Spleen (tissue), 11 donors: ENCODE measurements at regions not wholly inside any gene's neighbourhood (a gene's known extent, or its start where the extent isn't known, plus 50 kb on each side); places are given as distances from the start of the nearest gene placed in this dataset.

ENCODE experiments used
- DNase-seq: peaks from one replicate; pipeline ENCODE4 v3.0.0-alpha.2; 2020
- H3K27ac ChIP-seq, 8 donors: fragments of 200-600 bp; sonication (generic) in 7 of 8; 1 replicate in 4 of 8; 2 replicates in 4 of 8; pipeline versions ENCODE4 v1.5.0 to v1.8.0; 2016 to 2021; ENCODE audit warnings: inconsistent platforms in 4 of 8, mild to moderate bottlenecking in 4 of 8, moderate library complexity in 1 of 8
- H3K27me3 ChIP-seq, 7 donors: fragments of 200-600 bp; sonication (generic) in 6 of 7; replicated peaks in 1 of 7; 1 replicate in 4 of 7; 2 replicates in 3 of 7; pipeline versions ENCODE4 v1.5.0 to v1.8.0; 2016 to 2021; ENCODE audit warnings: inconsistent platforms in 3 of 7, mild to moderate bottlenecking in 1 of 7
- H3K36me3 ChIP-seq, 6 donors: fragments of 200-600 bp; sonication (generic) in 5 of 6; 1 replicate in 4 of 6; 2 replicates in 2 of 6; pipeline versions ENCODE4 v1.5.0 to v1.8.0; 2016 to 2021; ENCODE audit warnings: inconsistent platforms in 2 of 6
- H3K4me1 ChIP-seq, 6 donors: fragments of 200-600 bp; sonication (generic) in 5 of 6; 1 replicate in 3 of 6; 2 replicates in 3 of 6; pipeline versions ENCODE4 v1.5.0 to v1.8.0; 2016 to 2021; ENCODE audit warnings: inconsistent platforms in 3 of 6
- H3K4me3 ChIP-seq, 8 donors: fragments of 200-600 bp; sonication (generic) in 7 of 8; 1 replicate in 4 of 8; 2 replicates in 4 of 8; pipeline versions ENCODE4 v1.5.0 to v1.8.0; 2016 to 2021; ENCODE audit warnings: inconsistent platforms in 4 of 8, mild to moderate bottlenecking in 4 of 8, moderate library complexity in 2 of 8
- H3K9me3 ChIP-seq, 8 donors: fragments of 200-600 bp; sonication (generic) in 7 of 8; 1 replicate in 4 of 8; 2 replicates in 4 of 8; pipeline versions ENCODE4 v1.5.0 to v1.8.0; 2016 to 2021; ENCODE audit warnings: inconsistent platforms in 4 of 8
- POLR2A ChIP-seq, 3 donors: fragments of 450-650 bp; IDR thresholded peaks; one replicate each; pipeline ENCODE4 v1.5.1; 2017; ENCODE audit warnings: antibody characterized with exemption in 3 of 3, mild to moderate bottlenecking in 1 of 3
- POLR2AphosphoS5 ChIP-seq, 3 donors: sonication (generic); formaldehyde crosslinking; IDR thresholded peaks; one replicate each; pipeline ENCODE4 v1.5.1; 2017; ENCODE audit warnings: antibody characterized with exemption in 3 of 3
- WGBS, 5 donors: extraction: QIAGEN DNeasy Blood & Tissue Kit in 3 of 5; methylation state at CpG; one replicate each; pipeline versions ENCODE4 v1.1.5 to v1.1.7; 2013 to 2018; 5-methylcytosine and 5-hydroxymethylcytosine counted together
- intact Hi-C: fragments of 100-400 bp; cut with DNase I; formaldehyde crosslinking; loops from one replicate; pipeline ENCODE4 v1.15.0; 2023; ENCODE audit warnings: low total_unique reads
- TF ChIP-seq, protein P1 (sequence below), 11 experiments: fragments of 200-600 bp in 7 of 11; fragments of 450-650 bp in 4 of 11; sonication (generic) in 4 of 11; IDR thresholded peaks in 8 of 11; conservative IDR thresholded peaks in 3 of 11; 1 replicate in 7 of 11; 2 replicates in 4 of 11; pipeline versions ENCODE4 v1.4.0 to v1.8.0; 2016 to 2021; ENCODE audit warnings: antibody characterized with exemption in 11 of 11, inconsistent platforms in 4 of 11, mild to moderate bottlenecking in 1 of 11
- donor health status: healthy with polysubstance abuse.
- donor health status: DM: no; HTN: no; CAD: no; lungs with moderate emphysema.
- donor health status: DM: no; HTN: no; CAD: no.
- donor health status: Bipolar disorder and iron deficiency.
- donor health status: healthy.
- donor health status: DM: no; HTN: no; CAD: no.
- donor health status: DM: yes; HTN: yes; CAD: no.

DNA sequence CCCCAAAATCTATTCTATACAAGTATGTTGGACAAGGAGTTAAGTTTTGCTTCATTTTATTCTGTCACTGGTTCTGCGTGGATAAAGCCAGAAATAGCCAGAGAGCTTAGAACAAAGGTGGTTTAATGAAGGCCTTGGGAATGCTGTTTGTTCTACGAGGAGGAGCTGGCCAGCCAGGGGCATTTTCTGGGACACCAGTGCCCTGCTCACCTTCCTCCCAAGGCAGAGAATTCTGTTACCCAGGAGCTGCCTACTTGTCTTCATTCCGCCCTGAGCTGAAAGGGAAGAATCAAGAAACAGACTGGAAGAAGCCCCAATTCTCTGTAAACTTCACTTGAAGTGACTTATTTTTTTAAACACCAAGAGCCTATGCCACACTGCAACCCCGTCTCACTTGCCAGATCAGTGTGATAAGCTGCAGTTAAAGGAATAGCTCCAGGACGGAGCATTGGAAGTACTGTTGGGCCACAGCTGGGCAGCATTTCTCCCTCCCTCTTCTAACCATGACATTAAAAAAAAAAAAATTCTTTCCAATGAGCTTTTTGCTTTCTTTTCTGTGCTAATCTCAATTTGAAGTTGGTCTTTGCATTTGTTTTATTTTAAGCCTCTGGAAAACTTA is 149.8 kb upstream of the DYNLRB2 start:
- H3K27me3 ChIP-seq: peaks cover 0 to 10% (median 0%) of the 10 kb centered on the region in 7 donors

DNA sequence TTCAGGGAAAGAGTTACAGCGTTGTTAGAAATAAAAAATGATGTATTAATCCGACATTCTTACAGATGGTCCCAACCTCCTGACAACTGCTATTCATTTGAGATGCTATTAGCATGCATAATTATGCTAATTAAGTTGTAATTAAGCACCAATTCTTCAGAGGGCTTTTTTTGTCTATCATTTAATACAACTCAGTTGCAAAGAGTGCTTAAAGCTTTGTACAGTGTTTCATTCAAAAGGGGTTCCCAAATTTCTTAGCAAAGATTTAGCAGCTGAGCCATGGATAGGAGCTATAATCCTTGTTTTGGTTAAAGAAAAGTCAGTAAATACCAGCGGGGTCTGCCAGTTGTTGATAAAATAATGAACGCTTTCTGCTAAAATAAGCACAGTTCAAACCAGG is 150.7 kb upstream of the DYNLRB2 start:
- Histone ChIP-seq H3K27ac (no peak overlapping the region), H3K27me3 (peaks cover 0 to 10% (median 0%) of the 10 kb centered on the region in 7 donors), H3K4me3 (no peak overlapping the region), H3K36me3 (no peaks in the 10 kb centered on the region), H3K4me1 (no peaks in the 10 kb centered on the region), H3K9me3 (peaks cover 0 to 14% (median 12%) of the 10 kb centered on the region in 8 donors)
- DNase-seq: no peak
- no peak for TF ChIP-seq POLR2AphosphoS5 (IDR thresholded peaks at IDR 0.05)
- no peak for TF ChIP-seq POLR2A (IDR thresholded peaks at IDR 0.05)
- TF ChIP-seq, protein P1, sequence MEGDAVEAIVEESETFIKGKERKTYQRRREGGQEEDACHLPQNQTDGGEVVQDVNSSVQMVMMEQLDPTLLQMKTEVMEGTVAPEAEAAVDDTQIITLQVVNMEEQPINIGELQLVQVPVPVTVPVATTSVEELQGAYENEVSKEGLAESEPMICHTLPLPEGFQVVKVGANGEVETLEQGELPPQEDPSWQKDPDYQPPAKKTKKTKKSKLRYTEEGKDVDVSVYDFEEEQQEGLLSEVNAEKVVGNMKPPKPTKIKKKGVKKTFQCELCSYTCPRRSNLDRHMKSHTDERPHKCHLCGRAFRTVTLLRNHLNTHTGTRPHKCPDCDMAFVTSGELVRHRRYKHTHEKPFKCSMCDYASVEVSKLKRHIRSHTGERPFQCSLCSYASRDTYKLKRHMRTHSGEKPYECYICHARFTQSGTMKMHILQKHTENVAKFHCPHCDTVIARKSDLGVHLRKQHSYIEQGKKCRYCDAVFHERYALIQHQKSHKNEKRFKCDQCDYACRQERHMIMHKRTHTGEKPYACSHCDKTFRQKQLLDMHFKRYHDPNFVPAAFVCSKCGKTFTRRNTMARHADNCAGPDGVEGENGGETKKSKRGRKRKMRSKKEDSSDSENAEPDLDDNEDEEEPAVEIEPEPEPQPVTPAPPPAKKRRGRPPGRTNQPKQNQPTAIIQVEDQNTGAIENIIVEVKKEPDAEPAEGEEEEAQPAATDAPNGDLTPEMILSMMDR (IDR thresholded peaks at IDR 0.05 in 8 of 11, conservative IDR thresholded peaks at IDR 0.05 in 3 of 11): no peak
- intact Hi-C loops: no loop called here
- WGBS, 5 donors: 87 to 93% (median 92%) methylated on average over 4 of the region's 4 CpGs

More for the DNA sequence above, 149.8 kb upstream of the DYNLRB2 start:
- 64 to 82% (median 72%) methylated on average over 5 of the region's 5 CpGs for WGBS, 5 donors
- H3K27ac ChIP-seq: no peak overlapping the region
- no peaks in the 10 kb centered on the region for H3K36me3 ChIP-seq
- no peak for DNase-seq
- no peak overlapping the region for H3K4me3 ChIP-seq
- peaks cover 0 to 21% (median 15%) of the 10 kb centered on the region in 8 donors for H3K9me3 ChIP-seq
- intact Hi-C loops: no loop called here
- TF ChIP-seq POLR2A (IDR thresholded peaks at IDR 0.05) (no peak), POLR2AphosphoS5 (IDR thresholded peaks at IDR 0.05) (no peak)
- TF ChIP-seq, protein P1 (IDR thresholded peaks at IDR 0.05 in 8 of 11, conservative IDR thresholded peaks at IDR 0.05 in 3 of 11): no peak
- no peaks in the 10 kb centered on the region for H3K4me1 ChIP-seq

DNA sequence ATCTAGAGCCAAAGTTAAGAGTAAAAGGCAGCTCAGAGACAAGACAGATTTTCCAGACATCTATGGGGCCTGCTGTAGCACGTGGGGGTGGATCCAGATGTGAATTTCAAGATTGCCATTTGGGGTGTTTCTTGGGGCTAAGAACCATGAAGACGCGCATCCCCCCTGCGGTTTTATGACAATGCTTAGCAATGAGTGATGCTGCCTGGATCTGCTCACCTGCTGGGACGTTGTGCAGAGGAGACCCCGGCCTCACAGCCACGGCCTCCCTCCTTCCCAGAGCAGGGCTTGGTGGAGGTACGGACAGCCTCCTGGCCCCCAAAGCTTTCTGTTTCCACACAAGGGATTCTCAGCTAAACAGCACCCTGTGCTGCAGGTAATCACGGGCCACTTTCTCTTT is 151.5 kb upstream of the DYNLRB2 start:
- H3K4me3 ChIP-seq: no peak overlapping the region
- no peak overlapping the region for H3K27ac ChIP-seq
- TF ChIP-seq POLR2AphosphoS5 (IDR thresholded peaks at IDR 0.05) (no peak), POLR2A (IDR thresholded peaks at IDR 0.05) (no peak)
- TF ChIP-seq, protein P1 (IDR thresholded peaks at IDR 0.05 in 8 of 11, conservative IDR thresholded peaks at IDR 0.05 in 3 of 11): no peak
- DNase-seq: no peak
- peaks cover 0 to 11% (median 8%) of the 10 kb centered on the region in 8 donors for H3K9me3 ChIP-seq
- H3K27me3 ChIP-seq: peaks cover 0 to 10% (median 0%) of the 10 kb centered on the region in 7 donors
- H3K36me3 ChIP-seq: no peaks in the 10 kb centered on the region
- 70 to 78% (median 75%) methylated on average over 9 of the region's 9 CpGs for WGBS, 5 donors
- intact Hi-C loops: no loop called here
- H3K4me1 ChIP-seq: no peaks in the 10 kb centered on the region

DNA sequence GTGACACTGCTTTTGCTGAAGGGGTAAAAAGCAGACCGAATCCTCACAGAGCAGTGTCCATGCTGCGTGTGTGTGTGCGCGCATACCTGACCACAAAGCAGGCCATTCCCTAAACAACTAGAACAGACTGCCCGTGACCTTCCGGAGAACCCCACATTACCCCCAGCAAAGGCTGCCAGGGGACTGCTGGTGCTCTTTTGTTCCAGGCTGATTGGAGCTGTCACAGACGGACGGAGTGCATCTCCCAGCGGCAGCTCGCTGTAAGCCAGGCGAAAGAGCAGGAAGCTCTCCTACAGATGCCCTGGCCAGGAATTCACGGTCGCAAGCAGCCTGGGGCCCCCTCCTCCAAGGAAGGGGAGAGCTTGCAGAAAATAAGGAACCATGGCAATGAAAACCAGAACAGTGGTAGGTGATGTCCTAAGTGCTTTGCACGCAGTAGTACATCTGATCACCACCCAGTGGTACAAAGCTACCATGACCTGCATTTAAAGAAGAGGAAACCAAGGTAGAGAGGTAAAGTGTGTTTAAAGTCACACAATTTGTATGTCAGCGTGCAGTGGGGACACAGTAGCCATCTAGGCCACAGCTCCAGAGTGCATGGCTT is 153.4 kb upstream of the DYNLRB2 start:
- Histone ChIP-seq H3K4me1 (no peaks in the 10 kb centered on the region), H3K9me3 (no peaks in the 10 kb centered on the region), H3K36me3 (no peaks in the 10 kb centered on the region), H3K4me3 (no peak overlapping the region), H3K27me3 (peaks cover 0 to 13% (median 0%) of the 10 kb centered on the region in 7 donors), H3K27ac (no peak overlapping the region)
- intact Hi-C loops: no loop called here
- no peak for DNase-seq
- no peak for TF ChIP-seq POLR2A (IDR thresholded peaks at IDR 0.05)
- TF ChIP-seq, protein P1 (IDR thresholded peaks at IDR 0.05 in 8 of 11, conservative IDR thresholded peaks at IDR 0.05 in 3 of 11): no peak
- no peak for TF ChIP-seq POLR2AphosphoS5 (IDR thresholded peaks at IDR 0.05)
- 59 to 71% (median 65%) methylated on average over 14 to 15 of the region's 15 CpGs for WGBS, 5 donors
